Stomach smooth muscle (tissue), 2 donors: ENCODE measurements at regions not wholly inside any gene's neighbourhood (a gene's known extent, or its start where the extent isn't known, plus 50 kb on each side); places are given as distances from the start of the nearest gene placed in this dataset.

ENCODE experiments used
- H3K27ac ChIP-seq: one replicate; pipeline ENCODE4 v1.7.0; 2013; ENCODE audit warnings: mild to moderate bottlenecking, low read length, inconsistent platforms
- H3K27me3 ChIP-seq, 2 donors: one replicate each; pipeline ENCODE4 v1.7.0; 2013; ENCODE audit warnings: low read length in 2 of 2; ENCODE audit not compliant: insufficient read depth in 2 of 2, control insufficient read depth in 1 of 2
- H3K36me3 ChIP-seq, 2 donors: one replicate each; pipeline ENCODE4 v1.7.0; 2013; ENCODE audit warnings: low read length in 2 of 2; ENCODE audit not compliant: control insufficient read depth in 2 of 2, insufficient read depth in 2 of 2
- H3K4me1 ChIP-seq: one replicate; pipeline ENCODE4 v1.7.0; 2013; ENCODE audit warnings: low read length; ENCODE audit not compliant: control insufficient read depth, insufficient read depth
- H3K4me3 ChIP-seq, 2 donors: one replicate each; pipeline ENCODE4 v1.7.0; 2013; ENCODE audit warnings: low read length in 2 of 2
- H3K9ac ChIP-seq, 2 donors: one replicate each; pipeline ENCODE4 v1.7.0; 2013; ENCODE audit warnings: low read length in 2 of 2, mild to moderate bottlenecking in 1 of 2
- H3K9me3 ChIP-seq, 2 donors: one replicate each; pipeline ENCODE4 v1.7.0; 2013; ENCODE audit warnings: low read length in 2 of 2; ENCODE audit not compliant: control insufficient read depth in 2 of 2
- donor health status: healthy.
- donor health status: Pancreatic carcinoma.

- Histone ChIP-seq H3K4me1 (no peaks in the 10 kb centered on the region), H3K9ac (no peak overlapping the region), H3K4me3 (no peak overlapping the region), H3K36me3 (no peaks in the 10 kb centered on the region), H3K27ac (no peak overlapping the region), H3K9me3 (no peaks in the 10 kb centered on the region), H3K27me3 (no peaks in the 10 kb centered on the region)
These were observed 791.4 kb downstream of the MTRR start for GRCh38 chr5:8660133-8660893.

- H3K9ac ChIP-seq, result no peak overlapping the region
These were observed 794.4 kb downstream of the MTRR start for GRCh38 chr5:8663374-8663773.

GRCh38 chr5:8675182-8675581 is 806.2 kb downstream of the MTRR start:
- no peaks in the 10 kb centered on the region for H3K9me3 ChIP-seq

More at GRCh38 chr5:8663374-8663773, 794.4 kb downstream of the MTRR start:
- Histone ChIP-seq H3K4me1 (no peaks in the 10 kb centered on the region), H3K27me3 (no peaks in the 10 kb centered on the region), H3K36me3 (no peaks in the 10 kb centered on the region), H3K27ac (no peak overlapping the region), H3K4me3 (no peak overlapping the region), H3K9me3 (no peaks in the 10 kb centered on the region)

GRCh38 chr5:8676695-8677094 is 807.7 kb downstream of the MTRR start:
- H3K27me3 ChIP-seq, result no peaks in the 10 kb centered on the region
- H3K9ac ChIP-seq, result no peak overlapping the region
- no peaks in the 10 kb centered on the region for H3K4me1 ChIP-seq
- no peaks in the 10 kb centered on the region for H3K9me3 ChIP-seq
- H3K36me3 ChIP-seq, result no peaks in the 10 kb centered on the region
- no peak overlapping the region for H3K4me3 ChIP-seq
- no peak overlapping the region for H3K27ac ChIP-seq

More at GRCh38 chr5:8675182-8675581, 806.2 kb downstream of the MTRR start:
- no peaks in the 10 kb centered on the region for H3K27me3 ChIP-seq
- no peak overlapping the region for H3K4me3 ChIP-seq
- no peak overlapping the region for H3K9ac ChIP-seq
- H3K27ac ChIP-seq, result no peak overlapping the region
- H3K4me1 ChIP-seq, result no peaks in the 10 kb centered on the region
- no peaks in the 10 kb centered on the region for H3K36me3 ChIP-seq

- Histone ChIP-seq H3K27me3 (no peaks in the 10 kb centered on the region), H3K4me1 (no peaks in the 10 kb centered on the region), H3K9ac (no peak overlapping the region), H3K4me3 (no peak overlapping the region), H3K9me3 (no peaks in the 10 kb centered on the region), H3K36me3 (no peaks in the 10 kb centered on the region), H3K27ac (no peak overlapping the region)
These were observed 813.4 kb downstream of the MTRR start for GRCh38 chr5:8682381-8682780.

- H3K27ac ChIP-seq, result no peak overlapping the region
- H3K9me3 ChIP-seq, result no peaks in the 10 kb centered on the region
- H3K4me3 ChIP-seq, result no peak overlapping the region
- H3K36me3 ChIP-seq, result no peaks in the 10 kb centered on the region
- H3K27me3 ChIP-seq, result no peaks in the 10 kb centered on the region
- no peaks in the 10 kb centered on the region for H3K4me1 ChIP-seq
- no peak overlapping the region for H3K9ac ChIP-seq
These were observed 814.5 kb downstream of the MTRR start for GRCh38 chr5:8683496-8683895.

GRCh38 chr5:8685704-8686103 is 816.8 kb downstream of the MTRR start:
- no peaks in the 10 kb centered on the region for H3K27me3 ChIP-seq
- H3K27ac ChIP-seq, result no peak overlapping the region
- H3K9me3 ChIP-seq, result no peaks in the 10 kb centered on the region
- no peak overlapping the region for H3K9ac ChIP-seq
- no peaks in the 10 kb centered on the region for H3K4me1 ChIP-seq
- no peak overlapping the region for H3K4me3 ChIP-seq
- no peaks in the 10 kb centered on the region for H3K36me3 ChIP-seq

GRCh38 chr5:8686707-8687106 is 817.8 kb downstream of the MTRR start:
- H3K4me1 ChIP-seq, result no peaks in the 10 kb centered on the region
- H3K27me3 ChIP-seq, result no peaks in the 10 kb centered on the region
- H3K9ac ChIP-seq, result no peak overlapping the region
- no peak overlapping the region for H3K27ac ChIP-seq
- no peaks in the 10 kb centered on the region for H3K36me3 ChIP-seq
- H3K4me3 ChIP-seq, result no peak overlapping the region
- no peaks in the 10 kb centered on the region for H3K9me3 ChIP-seq

- no peak overlapping the region for H3K27ac ChIP-seq
- H3K9ac ChIP-seq, result no peak overlapping the region
- no peaks in the 10 kb centered on the region for H3K27me3 ChIP-seq
- no peaks in the 10 kb centered on the region for H3K9me3 ChIP-seq
- no peak overlapping the region for H3K4me3 ChIP-seq
- no peaks in the 10 kb centered on the region for H3K36me3 ChIP-seq
- no peaks in the 10 kb centered on the region for H3K4me1 ChIP-seq
These were observed 820.8 kb downstream of the MTRR start for GRCh38 chr5:8689773-8690172.

- no peak overlapping the region for H3K4me3 ChIP-seq
- H3K27me3 ChIP-seq, result no peaks in the 10 kb centered on the region
- H3K36me3 ChIP-seq, result no peaks in the 10 kb centered on the region
- H3K4me1 ChIP-seq, result no peaks in the 10 kb centered on the region
- no peaks in the 10 kb centered on the region for H3K9me3 ChIP-seq
- H3K27ac ChIP-seq, result no peak overlapping the region
- no peak overlapping the region for H3K9ac ChIP-seq
These were observed 822.3 kb downstream of the MTRR start for GRCh38 chr5:8691221-8691620.

GRCh38 chr5:8693341-8693844 is 824.4 kb downstream of the MTRR start:
- H3K27me3 ChIP-seq, result no peaks in the 10 kb centered on the region
- no peaks in the 10 kb centered on the region for H3K4me1 ChIP-seq
- H3K4me3 ChIP-seq, result no peak overlapping the region
- H3K27ac ChIP-seq, result no peak overlapping the region
- no peak overlapping the region for H3K9ac ChIP-seq
- no peaks in the 10 kb centered on the region for H3K9me3 ChIP-seq
- no peaks in the 10 kb centered on the region for H3K36me3 ChIP-seq
